Inflammatory macrophage treated with lipopolysaccharide for 4 hours (primary cell): ENCODE measurements at regions not wholly inside any gene's neighbourhood (a gene's known extent, or its start where the extent isn't known, plus 50 kb on each side); places are given as distances from the start of the nearest gene placed in this dataset.
"Not testable (repeated sequence)": the region's sequence is repeated elsewhere in the genome, so short reads cannot be mapped to it uniquely, and the experiment has no call there.

Source experiments
- DNase-seq: peaks from one replicate; pipeline ENCODE4 v3.0.0-alpha.2; 2020

DNA sequence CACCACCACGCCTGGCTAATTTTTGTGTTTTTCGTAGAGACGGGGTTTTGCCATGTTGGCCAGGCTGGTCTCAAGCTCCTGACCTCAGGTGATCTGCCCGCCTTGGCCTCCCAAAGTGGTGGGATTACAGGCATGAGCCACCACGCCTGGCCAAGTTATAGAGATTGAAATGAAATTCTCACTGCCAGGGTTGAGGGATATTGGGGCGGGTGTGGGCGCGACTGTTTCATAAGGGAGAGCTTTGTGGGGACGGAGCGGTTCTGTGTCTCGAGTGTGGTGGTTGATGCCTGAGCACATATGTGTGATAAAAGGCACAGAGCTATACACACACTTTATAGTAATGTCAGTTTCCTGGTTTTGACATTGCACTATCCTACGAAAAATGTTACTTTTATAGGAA lies 361.0 kb upstream of the HS6ST1 start:
- DNase-seq: not testable (repeated sequence)

DNA sequence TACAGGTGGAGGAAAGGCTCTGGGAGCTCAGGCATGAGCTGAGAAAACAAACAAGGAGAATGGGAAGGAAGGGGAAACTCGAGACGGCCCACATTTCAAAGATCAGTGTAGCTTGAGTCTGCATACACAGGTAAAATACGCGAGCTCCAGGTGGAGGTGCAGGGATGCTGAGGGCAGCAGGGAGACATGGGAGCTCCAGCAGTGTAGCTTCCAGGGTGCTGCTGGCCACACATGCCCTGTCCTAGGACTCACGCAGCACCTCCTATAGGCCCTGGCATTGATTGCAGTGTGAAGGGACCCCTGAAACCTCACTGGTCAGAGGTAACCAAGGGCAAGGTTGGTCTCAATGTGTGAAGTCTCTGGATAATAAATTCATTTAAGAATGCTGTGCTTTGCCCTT lies 362.8 kb upstream of the HS6ST1 start:
- DNase-seq: no peak

DNA sequence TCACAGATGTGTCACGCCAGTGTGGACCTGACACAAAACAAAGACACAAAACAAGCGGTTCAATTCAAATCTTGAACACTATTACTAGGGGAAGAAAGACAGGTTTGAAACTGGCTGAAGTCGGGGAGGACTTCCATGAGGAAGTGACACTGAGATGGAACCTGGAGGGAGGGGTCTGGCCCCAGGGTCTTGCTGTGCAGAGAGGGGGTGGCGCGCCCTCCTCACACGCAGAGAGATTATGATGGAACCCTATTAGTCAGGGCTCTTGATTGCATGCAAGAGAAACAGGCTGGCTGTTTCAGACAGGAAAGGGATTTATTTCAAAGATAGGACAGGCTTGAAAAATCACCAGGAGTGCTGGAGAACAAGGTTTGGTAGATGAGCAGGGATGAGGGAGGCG lies 363.6 kb upstream of the HS6ST1 start:
- no peak for DNase-seq

DNA sequence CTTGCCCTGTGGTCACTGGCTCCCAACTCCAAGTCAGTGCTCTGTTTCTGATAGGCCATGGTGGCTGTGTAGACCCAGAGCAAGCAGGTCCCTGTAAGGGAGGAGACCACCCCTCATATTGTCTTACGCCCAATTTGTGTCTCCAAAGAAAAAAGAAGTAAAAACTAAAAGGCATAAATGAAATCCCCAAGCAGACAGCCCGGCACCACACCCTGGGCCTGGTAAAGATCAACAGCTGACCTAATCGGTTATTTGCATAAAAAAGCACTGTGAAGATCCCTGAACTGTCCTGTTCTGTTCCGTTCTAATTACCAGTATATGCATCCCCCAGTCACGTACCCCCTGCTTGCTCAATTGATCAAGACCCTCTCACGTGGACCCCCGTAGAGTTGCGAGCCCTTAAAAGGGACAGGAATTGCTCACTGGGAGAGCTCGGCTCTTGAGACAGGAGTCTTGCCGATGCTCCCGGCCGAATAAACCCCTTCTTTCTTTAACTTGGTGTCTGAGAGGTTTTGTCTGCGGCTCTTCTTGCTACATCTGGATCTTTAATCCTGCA lies 364.1 kb upstream of the HS6ST1 start:
- DNase-seq: no peak

DNA sequence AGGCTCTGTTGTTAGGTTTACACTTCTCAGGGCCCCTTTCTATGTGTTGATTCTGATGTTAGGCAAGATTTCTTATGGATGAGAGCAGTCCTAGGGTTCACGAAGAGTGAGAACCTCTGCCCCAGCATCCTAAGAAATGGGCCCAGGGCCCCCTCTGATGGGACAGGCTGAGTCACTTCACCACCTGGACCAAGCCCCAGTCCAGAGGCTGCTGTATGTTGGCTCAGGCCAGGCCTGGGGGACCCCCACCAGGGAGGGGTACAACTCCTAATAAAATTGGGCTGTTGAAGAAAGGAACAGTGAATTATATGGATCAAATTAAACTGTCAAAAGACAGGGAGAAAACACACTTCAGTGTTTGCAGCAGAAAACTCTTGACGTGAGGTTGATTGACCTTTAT lies 365.9 kb upstream of the HS6ST1 start:
- no peak for DNase-seq

DNA sequence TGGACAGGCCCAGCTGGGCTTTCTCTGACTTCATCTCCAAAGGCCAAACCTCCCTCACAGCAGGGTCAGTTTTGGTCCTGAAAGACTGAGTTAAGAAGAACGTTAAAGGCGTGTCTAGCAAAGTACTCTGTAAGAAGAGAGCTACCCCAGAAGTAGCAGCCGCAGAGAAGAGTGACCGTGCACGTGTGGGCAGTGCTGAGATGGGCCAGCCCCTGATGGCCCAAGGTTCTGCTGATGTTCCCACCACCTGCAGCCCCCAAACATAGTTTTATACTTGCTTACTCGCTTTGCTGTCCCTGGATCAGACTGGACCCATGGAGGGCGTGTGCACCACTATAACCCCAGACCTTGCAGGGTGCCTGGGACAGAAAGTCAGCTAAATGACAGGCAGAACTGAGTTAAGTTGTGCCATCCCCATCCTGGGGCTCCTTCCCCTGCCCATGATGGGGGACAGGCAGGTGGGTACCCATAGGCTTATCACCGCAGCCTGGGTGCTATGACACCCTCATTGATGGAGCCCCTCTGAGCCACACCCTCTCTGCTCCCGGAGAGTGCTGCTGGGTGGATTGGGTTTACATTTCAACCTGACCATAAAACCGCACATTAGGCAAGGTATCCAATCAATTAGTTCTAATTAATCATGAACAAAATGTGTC lies 367.3 kb upstream of the HS6ST1 start:
- DNase-seq: no peak

DNA sequence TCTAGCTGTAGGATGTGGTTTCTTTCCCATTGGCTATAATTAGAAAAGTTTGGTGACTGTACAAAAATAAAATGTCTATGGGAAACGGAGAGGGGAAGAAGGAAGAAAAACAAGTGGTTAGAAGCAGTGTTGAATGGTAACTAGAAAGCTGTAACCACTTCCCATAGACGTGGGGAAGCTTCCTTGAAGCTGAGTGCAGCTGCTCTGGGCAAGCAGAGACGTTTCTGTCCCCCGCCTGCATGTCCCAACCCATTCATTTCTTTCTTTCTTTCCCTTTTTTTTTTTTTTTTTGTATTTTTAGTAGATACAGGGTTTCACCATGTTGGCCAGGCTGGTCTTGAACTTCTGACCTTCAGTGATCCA lies 367.8 kb upstream of the HS6ST1 start:
- peak; percentile 40 for DNase-seq

DNA sequence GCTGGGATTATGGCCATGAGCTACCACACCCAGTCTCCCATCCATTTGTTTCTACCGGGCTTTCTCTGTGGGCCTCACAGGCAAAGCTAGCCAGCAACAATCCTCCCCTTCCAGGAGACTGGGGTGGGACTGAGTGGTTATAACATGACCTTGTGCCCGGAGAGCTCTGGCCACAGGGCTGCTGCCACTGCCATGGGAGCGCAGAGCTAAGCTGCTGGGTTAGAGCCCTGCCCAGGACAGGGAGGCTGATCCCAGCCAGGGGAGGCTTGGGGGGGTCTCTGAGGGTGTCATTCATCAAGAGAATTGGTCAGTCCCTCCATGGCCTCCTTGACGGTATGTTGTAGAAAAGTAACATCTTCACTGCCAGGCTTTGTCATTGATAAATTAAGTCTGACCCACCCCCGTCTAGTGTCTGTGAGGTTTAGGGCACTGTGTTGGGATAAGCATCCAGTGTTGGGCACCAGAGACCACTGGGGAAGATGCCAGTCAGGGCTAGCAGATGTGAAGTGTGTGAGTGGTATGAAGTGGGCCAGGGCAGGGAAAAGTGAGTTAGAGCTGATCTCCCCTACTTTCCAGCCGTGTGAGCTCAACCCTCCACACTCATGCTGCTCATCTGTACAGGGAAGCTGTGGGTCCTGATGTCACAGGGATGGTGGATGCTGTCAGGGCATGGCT lies 368.4 kb upstream of the HS6ST1 start:
- DNase-seq: no peak

DNA sequence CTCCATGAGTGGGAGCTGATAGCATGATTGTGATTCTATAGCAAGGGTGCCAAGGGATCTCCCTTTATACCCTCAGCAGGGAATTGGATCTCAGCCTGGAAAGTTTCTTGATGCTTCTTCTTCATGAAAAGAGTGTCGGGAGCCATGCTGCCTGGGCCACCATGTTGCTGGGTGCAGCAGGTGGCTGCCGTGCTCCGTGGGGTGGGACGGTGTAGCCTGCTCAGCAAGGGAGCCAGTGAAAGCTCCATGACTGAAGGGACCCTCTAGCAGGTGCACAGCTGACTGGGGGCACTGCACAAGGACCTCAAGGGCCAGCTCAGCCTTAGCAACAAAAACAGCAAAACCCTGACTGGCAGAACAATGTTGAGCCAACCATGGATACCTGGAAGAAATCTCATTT lies 368.9 kb upstream of the HS6ST1 start:
- DNase-seq: no peak

DNA sequence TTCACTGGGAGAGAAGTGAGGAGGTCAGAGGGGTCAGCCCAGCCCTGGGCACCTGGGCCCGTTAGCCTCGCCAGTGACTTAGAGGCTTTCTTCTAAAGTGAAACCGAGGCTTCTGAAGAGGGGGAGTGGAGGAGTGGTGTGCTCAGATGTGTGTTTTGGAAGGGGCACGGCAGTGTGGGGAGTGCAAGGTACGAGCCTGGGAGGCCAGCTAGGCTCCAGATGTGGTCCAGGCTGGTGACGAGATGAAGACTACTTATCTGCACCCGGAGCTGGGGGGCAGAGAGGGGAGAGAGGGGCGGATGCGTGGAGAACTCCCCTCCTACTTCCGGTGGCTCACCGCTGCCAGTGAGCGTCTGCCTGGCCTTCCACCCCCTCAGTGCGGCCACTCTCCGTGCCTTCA lies 371.3 kb upstream of the HS6ST1 start:
- DNase-seq: no peak

DNA sequence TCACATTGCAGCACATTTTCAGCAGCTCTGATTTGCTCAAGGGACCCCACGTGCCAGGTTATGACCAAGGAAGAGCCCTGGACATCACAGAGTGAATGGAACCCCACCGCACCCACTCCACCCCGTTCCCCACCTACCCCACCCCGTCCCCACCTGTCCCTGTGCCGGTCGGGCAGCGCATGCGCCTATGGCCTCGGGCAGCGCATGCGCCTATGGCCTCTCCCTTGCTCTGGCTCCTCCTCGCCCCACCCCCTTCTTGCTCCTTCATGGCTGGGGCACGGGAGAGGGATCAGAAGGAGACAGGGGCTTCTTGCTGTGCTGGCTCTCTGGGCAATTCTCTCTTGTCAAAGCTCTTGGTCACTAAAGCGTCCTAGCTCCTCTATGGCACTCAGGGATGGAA lies 371.8 kb upstream of the HS6ST1 start:
- no peak for DNase-seq

DNA sequence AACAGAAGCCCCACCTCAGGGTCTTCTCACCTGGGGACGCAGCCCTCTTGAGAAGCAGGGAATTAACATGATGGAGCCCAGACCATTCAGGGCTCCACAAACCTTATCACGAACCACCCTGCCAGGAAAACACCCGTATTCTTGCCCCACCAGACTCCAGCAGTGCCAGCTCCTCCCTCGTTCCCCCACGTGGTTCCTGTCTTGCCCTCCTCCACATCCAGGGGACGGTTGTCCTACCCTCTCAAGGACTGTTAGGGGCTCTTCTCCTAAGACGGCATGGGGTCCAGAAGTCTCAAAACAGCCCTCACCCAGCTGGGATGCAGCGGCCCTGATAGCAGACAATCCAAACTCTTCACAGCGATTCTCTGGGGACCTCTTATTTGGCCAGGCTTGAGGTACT lies 372.2 kb upstream of the HS6ST1 start:
- no peak for DNase-seq

DNA sequence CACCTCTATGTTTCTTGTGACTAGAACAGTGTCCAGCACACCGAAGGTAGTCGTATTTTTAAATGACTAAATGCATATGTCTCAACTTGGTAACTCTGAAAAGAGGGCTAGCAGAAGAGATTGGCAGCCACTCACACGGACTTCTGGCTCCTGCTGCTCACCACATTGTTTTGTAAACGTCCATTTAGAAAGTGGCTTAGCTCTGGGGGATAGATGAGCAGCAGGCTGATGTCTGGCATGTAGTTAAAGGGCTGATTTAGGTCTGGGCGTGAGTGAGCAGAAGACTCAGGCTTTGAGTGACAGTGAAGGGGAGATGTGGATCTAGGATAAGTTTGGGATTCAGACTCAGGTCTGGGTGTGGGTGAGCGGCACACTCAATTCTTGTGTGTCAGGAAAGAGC lies 372.9 kb upstream of the HS6ST1 start:
- DNase-seq: no peak

DNA sequence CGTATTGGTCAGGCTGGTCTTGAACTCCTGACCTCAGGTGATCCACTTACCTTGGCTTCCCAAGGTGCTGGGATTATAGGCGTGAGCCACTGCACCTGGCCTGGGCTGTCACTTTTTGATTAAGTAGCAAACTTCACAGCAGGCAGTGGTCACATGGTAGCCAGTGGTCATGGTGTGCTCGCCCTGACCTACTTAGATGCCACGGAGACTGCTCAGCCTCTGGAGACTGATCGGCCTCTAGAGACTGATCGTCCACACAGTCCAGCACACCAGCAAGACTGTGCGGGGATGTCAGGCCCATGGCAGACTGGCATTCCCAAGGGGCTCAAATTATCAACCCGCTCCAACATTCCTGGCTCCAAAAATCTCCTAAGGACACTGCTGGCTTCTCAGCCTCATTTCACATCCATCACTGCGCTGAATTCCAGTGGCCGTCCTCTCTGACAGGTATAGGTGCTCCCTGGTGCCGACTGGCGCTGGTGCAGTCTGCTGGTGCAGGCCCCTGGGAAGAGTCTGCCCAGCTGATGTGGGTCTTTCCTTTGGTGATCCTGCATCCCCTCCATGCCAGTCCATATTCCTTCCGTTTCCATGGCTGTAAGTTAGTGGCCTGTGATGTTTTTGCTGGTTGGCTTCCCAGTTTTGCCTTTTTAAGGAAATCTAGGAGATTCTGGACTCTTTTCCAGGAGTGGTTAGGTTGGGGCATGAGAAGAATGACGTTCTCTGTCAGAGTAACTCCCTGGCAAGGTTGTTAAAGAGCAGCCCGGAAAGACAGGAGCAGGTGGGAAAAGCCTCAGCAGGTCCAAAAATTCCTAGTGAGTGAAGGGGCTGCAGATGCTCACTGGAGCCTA lies 374.5 kb upstream of the HS6ST1 start:
- DNase-seq: no peak

DNA sequence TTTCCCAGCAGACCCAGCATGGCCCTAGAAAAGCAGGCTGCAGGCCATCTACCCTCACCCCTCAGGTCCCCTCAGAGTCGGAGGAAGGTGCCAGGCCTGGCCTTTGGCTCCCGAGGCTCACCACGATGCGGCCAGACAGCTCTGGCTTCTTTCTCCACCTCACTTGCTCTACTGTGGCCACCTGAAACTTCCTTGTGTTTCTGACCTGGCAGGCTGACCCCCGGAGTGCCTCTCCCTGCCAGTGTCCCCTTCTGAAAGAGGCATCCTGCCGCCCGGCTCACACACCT lies 375.0 kb upstream of the HS6ST1 start:
- DNase-seq: no peak

DNA sequence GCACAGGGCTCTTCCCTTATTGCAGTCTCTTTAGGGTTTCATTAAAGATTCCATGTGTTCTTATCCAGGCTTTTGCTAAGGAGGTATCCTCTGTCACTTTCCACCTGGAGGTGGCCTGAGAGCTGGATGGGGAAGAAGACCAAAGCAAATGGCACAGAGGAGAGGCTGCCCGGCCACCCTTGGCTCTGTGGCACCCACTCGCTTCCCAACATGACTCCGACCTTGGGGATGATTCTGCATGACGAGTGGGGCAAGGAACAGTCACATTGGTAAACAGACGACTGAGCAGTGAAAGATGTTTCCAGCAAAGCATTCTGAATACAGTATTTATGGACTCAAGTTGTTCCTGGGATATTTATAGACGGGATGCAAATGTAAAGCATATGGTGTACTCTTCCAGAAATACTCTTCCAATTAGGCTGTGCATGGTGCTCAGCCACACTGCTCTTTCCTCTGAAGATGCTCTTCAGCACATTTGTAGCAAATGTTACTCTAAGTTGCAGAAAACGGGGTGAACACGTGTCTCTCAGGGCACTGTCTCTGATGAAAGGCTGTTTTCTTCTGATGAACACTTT lies 377.1 kb upstream of the HS6ST1 start:
- no peak for DNase-seq

DNA sequence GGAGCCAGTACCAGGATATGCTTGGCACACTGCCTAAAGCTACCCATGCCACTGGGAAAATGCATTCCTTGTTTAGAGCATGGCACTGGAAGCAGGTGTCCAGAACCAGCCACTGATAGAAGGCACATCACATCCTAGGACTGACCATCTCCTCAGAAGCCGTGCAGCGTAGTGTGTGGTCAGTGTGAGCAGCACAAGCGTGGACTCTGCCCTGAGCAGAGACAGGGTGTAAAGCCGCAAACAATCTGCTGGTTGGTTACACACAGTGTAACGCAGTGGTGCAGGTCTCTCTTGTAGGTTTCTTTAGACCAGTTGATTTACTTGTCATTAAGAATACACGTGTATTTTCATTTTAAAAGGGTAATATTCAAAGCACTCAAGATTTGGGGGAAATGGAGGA lies 377.8 kb upstream of the HS6ST1 start:
- DNase-seq: no peak

DNA sequence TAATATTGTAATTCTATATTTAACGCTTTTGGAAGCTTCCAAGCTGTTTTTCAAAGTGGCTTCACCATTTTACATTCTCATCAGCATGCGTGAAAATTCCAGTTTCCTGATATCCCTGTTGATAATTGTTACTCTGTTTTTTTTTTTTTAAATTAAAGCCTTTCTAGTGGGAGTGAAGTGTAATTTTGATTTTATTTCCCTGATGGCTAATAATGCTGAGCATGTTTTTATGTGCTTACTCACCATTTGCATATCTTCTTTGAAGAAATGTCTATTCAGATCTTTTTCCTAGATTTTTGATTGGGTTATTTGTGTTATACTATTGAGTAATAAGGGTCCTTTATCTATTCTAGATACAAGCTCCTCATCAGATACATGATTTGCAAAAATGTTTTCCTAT lies 382.8 kb upstream of the HS6ST1 start:
- DNase-seq: no peak

DNA sequence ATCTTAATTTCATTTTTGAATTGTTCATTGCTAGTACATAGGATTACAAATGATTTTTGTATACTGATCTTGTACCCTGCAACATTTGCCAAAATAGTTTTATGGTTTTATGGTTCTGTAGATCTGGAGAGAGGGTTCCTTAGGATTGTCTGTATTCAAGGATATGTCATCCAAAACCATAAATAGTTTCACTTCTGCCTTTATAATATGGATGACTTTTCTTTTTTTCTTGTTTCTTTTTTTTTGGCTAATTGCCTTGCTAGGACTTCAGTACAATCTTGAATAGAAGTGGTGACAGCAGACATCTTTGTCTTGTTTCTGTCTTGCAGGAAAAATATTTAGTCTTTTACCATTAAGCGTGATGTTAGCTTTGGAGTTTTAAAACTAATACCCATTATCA lies 383.9 kb upstream of the HS6ST1 start:
- DNase-seq: peak; percentile 53

DNA sequence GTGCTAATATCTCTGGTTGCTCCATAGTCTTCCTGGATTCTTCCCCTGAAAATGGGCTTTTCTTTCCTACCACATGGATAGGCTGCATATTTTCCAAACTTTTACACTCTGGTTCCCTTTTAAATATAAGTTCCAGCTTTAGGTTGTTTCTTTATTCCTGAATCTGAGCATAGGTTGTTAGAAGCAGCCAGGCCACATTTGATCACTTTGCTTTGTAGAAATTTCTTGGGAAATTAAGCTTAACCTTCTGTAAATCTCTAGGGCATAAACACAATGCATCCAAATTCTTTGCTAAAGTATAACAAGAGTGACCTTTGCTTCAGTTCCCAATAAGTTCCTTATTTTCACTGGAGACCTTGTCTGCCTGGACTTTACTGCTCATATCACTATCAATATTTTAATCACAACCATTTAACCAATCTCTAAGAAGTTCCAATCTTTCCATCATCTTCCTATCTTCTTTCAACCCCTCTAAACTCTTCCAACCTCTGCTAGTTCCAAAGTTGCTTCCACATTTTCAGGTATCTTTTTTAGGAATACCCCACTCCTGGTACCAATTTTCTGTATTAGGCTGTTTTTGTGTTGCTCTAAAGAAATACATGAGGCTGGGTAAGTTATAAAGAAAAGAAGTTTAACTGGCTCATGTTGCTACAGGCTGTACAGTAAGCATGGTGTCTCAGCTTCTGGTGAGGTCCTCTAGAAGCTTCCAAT lies 389.6 kb upstream of the HS6ST1 start:
- DNase-seq: no peak

DNA sequence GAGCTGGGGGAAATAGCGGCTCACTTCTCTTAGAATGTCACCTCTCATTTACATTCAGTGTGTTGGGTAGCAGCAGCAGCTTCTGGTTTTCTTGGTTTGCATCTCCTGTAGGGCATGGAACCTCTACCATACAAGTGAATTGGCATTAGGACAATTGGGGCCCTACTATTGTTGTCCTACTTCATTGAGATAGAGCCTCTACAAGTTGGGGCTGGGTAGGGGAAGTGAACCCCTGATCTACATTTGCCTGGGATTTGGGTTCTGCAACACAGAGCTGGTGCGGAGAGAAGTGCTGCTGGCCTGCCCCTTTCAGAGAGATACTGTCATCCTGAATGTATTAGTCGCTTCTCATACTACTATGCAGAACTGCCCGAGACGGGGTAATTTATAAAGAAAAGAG lies 391.6 kb upstream of the HS6ST1 start:
- DNase-seq: no peak

DNA sequence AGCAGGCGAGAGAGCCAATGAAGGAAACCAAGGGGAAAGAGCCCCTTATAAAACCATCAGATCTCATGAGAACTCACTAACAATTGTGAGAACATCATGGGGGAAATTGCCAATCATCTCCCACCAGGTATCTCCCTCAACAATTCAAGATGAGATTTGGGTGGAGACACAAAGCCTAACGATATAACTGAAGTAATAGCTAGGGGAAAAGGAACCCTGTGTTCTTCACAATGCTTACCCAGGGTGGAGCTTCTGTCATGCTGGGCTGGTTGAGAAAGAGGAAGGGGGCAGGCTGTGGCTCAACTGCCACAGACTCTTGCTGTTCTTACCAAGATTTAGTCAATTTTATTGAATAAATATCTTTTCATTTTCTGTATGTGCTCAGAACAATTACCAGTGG lies 392.1 kb upstream of the HS6ST1 start:
- peak; percentile 61 for DNase-seq

DNA sequence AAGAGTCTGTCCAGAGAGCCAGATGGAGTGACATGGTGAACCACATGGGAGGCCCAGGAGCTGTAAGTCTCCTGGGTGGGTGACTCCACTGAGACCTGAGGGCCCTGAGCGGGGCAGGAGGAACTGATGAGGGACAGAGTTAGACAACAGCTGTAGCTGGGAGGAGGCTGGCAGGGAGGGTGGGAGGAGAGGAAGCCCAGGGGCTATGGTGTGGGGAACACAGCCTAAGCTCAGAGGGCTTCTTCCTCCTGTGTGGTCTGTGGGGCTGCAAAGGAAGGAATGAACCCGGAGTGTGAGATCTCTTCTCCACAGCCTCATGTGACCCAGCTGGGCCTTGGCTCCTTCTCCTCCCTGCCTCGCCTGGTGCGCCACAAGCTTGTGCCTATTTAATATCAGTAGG lies 395.6 kb upstream of the HS6ST1 start:
- DNase-seq: peak; percentile 14
